Left forelimb (tissue), 1 donor: ENCODE measurements at regions not wholly inside any gene's neighbourhood (a gene's known extent, or its start where the extent isn't known, plus 50 kb on each side); places are given as distances from the start of the nearest gene placed in this dataset.

ENCODE experiments used
- DNase-seq: peaks from one replicate; pipeline ENCODE4 v3.0.0-alpha.2; 2018; ENCODE audit warnings: low spot score

GRCh38 chr4:123747016-123747415 lies 350.4 kb downstream of the SPRY1 start:
- DNase-seq = no peak

GRCh38 chr4:123748806-123749205 lies 352.2 kb downstream of the SPRY1 start:
- DNase-seq = no peak

GRCh38 chr4:123749383-123749782 lies 352.8 kb downstream of the SPRY1 start:
- DNase-seq = no peak

- no peak for DNase-seq
These were observed 353.4 kb downstream of the SPRY1 start for GRCh38 chr4:123750044-123750443.

- no peak for DNase-seq
These were observed 359.1 kb downstream of the SPRY1 start for GRCh38 chr4:123755655-123756054.

- DNase-seq = no peak
These were observed 371.2 kb downstream of the SPRY1 start for GRCh38 chr4:123767806-123768205.

GRCh38 chr4:123770884-123771283 lies 374.3 kb downstream of the SPRY1 start:
- DNase-seq = no peak

GRCh38 chr4:123776267-123776666 lies 379.7 kb downstream of the SPRY1 start:
- no peak for DNase-seq

- no peak for DNase-seq
These were observed 380.8 kb downstream of the SPRY1 start for GRCh38 chr4:123777373-123777772.

- DNase-seq = no peak
These were observed 386.7 kb downstream of the SPRY1 start for GRCh38 chr4:123783151-123783790.

- DNase-seq = no peak
These were observed 387.3 kb downstream of the SPRY1 start for GRCh38 chr4:123783921-123784320.

- no peak for DNase-seq
These were observed 388.0 kb downstream of the SPRY1 start for GRCh38 chr4:123784626-123785025.

GRCh38 chr4:123785538-123785937 lies 388.9 kb downstream of the SPRY1 start:
- peak; percentile 81 for DNase-seq

GRCh38 chr4:123786163-123786915 lies 389.7 kb downstream of the SPRY1 start:
- DNase-seq = no peak

GRCh38 chr4:123786920-123787319 lies 390.3 kb downstream of the SPRY1 start:
- peak; percentile 73 for DNase-seq

- no peak for DNase-seq
These were observed 391.0 kb downstream of the SPRY1 start for GRCh38 chr4:123787512-123788080.

GRCh38 chr4:123788577-123788976 lies 392.0 kb downstream of the SPRY1 start:
- no peak for DNase-seq

- DNase-seq = no peak
These were observed 394.1 kb downstream of the SPRY1 start for GRCh38 chr4:123790681-123791080.

GRCh38 chr4:123802082-123802645 lies 405.6 kb downstream of the SPRY1 start:
- DNase-seq = no peak

GRCh38 chr4:123802933-123803332 lies 406.3 kb downstream of the SPRY1 start:
- no peak for DNase-seq

- no peak for DNase-seq
These were observed 407.7 kb downstream of the SPRY1 start for GRCh38 chr4:123804196-123804721.

GRCh38 chr4:123806056-123806455 lies 409.5 kb downstream of the SPRY1 start:
- DNase-seq = no peak

- no peak for DNase-seq
These were observed 410.6 kb downstream of the SPRY1 start for GRCh38 chr4:123807187-123807586.
